Fibroblast of mammary gland (primary cell): ENCODE measurements at regions not wholly inside any gene's neighbourhood (a gene's known extent, or its start where the extent isn't known, plus 50 kb on each side); places are given as distances from the start of the nearest gene placed in this dataset.

Experiments used
- DNase-seq: peaks from one replicate; pipeline ENCODE4 v3.0.0-alpha.2; 2010; ENCODE audit warnings: low read depth
- H3K4me3 ChIP-seq: 2 replicates; pipeline ENCODE4 v1.5.1; 2011; ENCODE audit warnings: low read depth, mild to moderate bottlenecking, low read length, moderate library complexity; ENCODE audit not compliant: control insufficient read depth
- CTCF ChIP-seq: conservative IDR thresholded peaks from 2 replicates; pipeline ENCODE4 v1.5.1; 2011; ENCODE audit warnings: low read depth, low read length, inconsistent platforms; ENCODE audit not compliant: control insufficient read depth, insufficient read depth

GRCh38 chr20:50425076-50425475 lies 85.1 kb upstream of the PTPN1 start:
- no peak overlapping the region for H3K4me3 ChIP-seq
- TF ChIP-seq CTCF: no peak
- peak; percentile 47 for DNase-seq

GRCh38 chr20:50426866-50427718 lies 83.1 kb upstream of the PTPN1 start:
- no peak overlapping the region for H3K4me3 ChIP-seq
- no peak for TF ChIP-seq CTCF
- no peak for DNase-seq

- peak; percentile 72 for DNase-seq
- H3K4me3 ChIP-seq: no peak overlapping the region
Observed at GRCh38 chr20:50427719-50428083, 82.5 kb upstream of the PTPN1 start.

GRCh38 chr20:50428097-50428828 lies 81.9 kb upstream of the PTPN1 start:
- DNase-seq: no peak
- TF ChIP-seq CTCF: no peak
- H3K4me3 ChIP-seq: no peak overlapping the region

More at GRCh38 chr20:50427719-50428083, 82.5 kb upstream of the PTPN1 start:
- TF ChIP-seq CTCF: no peak

GRCh38 chr20:50429412-50429811 lies 80.8 kb upstream of the PTPN1 start:
- no peak for DNase-seq
- no peak for TF ChIP-seq CTCF
- H3K4me3 ChIP-seq: no peak overlapping the region

- no peak for TF ChIP-seq CTCF
- DNase-seq: no peak
- no peak overlapping the region for H3K4me3 ChIP-seq
Observed at GRCh38 chr20:50431066-50431450, 79.1 kb upstream of the PTPN1 start.
